ENCODE measurements at regions not wholly inside any gene's neighbourhood (a gene's known extent, or its start where the extent isn't known, plus 50 kb on each side); places are given as distances from the start of the nearest gene placed in this dataset.
"Not testable (repeated sequence)": the region's sequence is repeated elsewhere in the genome, so short reads cannot be mapped to it uniquely, and the experiment has no call there.

GRCh38 chr5:13339093-13339492, 605.4 kb downstream of the DNAH5 start:
- DNase-seq (ENCODE audit: low read depth, low spot score) (no peak), ATAC-seq (no peak)
- no peaks in the 10 kb centered on the region for H3K36me3 ChIP-seq (ENCODE audit: control insufficient read depth in 1 of 2, insufficient read depth in 2 of 2, low read length in 2 of 2)
- no peaks in the 10 kb centered on the region for H4K20me1 ChIP-seq (ENCODE audit: insufficient read depth)
- no peaks in the 10 kb centered on the region for H3K4me1 ChIP-seq (ENCODE audit: control insufficient read depth in 1 of 2, insufficient read depth in 2 of 2, low read length in 2 of 2)
- TF ChIP-seq TCF7L2 (IDR thresholded peaks at IDR 0.05; ENCODE audit: borderline replicate concordance, extremely low read depth, insufficient read depth, insufficient read length) (no peak), RAD21 (IDR thresholded peaks at IDR 0.05; ENCODE audit: low read depth) (no peak), FOSL1 (IDR thresholded peaks at IDR 0.05; ENCODE audit: low read depth) (no peak), ZBTB33 (IDR thresholded peaks at IDR 0.05; ENCODE audit: extremely low read depth, insufficient replicate concordance, low read length) (no peak), ELF1 (IDR thresholded peaks at IDR 0.05; ENCODE audit: borderline replicate concordance, low read depth) (no peak), EZH2 (IDR thresholded peaks at IDR 0.05) (no peak), ZFX (IDR thresholded peaks at IDR 0.05) (no peak), CEBPB (IDR thresholded peaks at IDR 0.05; ENCODE audit: low read depth) (no peak), POLR2A (IDR thresholded peaks at IDR 0.05; ENCODE audit: borderline replicate concordance, extremely low read depth, insufficient read depth, insufficient read length) (no peak), EZH2phosphoT487 (IDR thresholded peaks at IDR 0.05; ENCODE audit: borderline replicate concordance) (no peak), SP1 (IDR thresholded peaks at IDR 0.05; ENCODE audit: low read depth) (no peak), EGR1 (IDR thresholded peaks at IDR 0.05; ENCODE audit: low read depth) (no peak), JUND (IDR thresholded peaks at IDR 0.05) (no peak)
- TF ChIP-seq, protein P1, sequence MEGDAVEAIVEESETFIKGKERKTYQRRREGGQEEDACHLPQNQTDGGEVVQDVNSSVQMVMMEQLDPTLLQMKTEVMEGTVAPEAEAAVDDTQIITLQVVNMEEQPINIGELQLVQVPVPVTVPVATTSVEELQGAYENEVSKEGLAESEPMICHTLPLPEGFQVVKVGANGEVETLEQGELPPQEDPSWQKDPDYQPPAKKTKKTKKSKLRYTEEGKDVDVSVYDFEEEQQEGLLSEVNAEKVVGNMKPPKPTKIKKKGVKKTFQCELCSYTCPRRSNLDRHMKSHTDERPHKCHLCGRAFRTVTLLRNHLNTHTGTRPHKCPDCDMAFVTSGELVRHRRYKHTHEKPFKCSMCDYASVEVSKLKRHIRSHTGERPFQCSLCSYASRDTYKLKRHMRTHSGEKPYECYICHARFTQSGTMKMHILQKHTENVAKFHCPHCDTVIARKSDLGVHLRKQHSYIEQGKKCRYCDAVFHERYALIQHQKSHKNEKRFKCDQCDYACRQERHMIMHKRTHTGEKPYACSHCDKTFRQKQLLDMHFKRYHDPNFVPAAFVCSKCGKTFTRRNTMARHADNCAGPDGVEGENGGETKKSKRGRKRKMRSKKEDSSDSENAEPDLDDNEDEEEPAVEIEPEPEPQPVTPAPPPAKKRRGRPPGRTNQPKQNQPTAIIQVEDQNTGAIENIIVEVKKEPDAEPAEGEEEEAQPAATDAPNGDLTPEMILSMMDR (IDR thresholded peaks at IDR 0.05 in 2 of 3, conservative IDR thresholded peaks at IDR 0.05 in 1 of 3; ENCODE audit: borderline replicate concordance in 1 of 3, insufficient read depth in 1 of 3, low read depth in 2 of 3, low read length in 2 of 3), result no peak
- TF ChIP-seq, protein P2, sequence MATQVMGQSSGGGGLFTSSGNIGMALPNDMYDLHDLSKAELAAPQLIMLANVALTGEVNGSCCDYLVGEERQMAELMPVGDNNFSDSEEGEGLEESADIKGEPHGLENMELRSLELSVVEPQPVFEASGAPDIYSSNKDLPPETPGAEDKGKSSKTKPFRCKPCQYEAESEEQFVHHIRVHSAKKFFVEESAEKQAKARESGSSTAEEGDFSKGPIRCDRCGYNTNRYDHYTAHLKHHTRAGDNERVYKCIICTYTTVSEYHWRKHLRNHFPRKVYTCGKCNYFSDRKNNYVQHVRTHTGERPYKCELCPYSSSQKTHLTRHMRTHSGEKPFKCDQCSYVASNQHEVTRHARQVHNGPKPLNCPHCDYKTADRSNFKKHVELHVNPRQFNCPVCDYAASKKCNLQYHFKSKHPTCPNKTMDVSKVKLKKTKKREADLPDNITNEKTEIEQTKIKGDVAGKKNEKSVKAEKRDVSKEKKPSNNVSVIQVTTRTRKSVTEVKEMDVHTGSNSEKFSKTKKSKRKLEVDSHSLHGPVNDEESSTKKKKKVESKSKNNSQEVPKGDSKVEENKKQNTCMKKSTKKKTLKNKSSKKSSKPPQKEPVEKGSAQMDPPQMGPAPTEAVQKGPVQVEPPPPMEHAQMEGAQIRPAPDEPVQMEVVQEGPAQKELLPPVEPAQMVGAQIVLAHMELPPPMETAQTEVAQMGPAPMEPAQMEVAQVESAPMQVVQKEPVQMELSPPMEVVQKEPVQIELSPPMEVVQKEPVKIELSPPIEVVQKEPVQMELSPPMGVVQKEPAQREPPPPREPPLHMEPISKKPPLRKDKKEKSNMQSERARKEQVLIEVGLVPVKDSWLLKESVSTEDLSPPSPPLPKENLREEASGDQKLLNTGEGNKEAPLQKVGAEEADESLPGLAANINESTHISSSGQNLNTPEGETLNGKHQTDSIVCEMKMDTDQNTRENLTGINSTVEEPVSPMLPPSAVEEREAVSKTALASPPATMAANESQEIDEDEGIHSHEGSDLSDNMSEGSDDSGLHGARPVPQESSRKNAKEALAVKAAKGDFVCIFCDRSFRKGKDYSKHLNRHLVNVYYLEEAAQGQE (IDR thresholded peaks at IDR 0.05; ENCODE audit: low read depth), result no peak
- ChIA-PET POLR2A (no interaction called here), RAD21 (ENCODE audit: low non-redundant PET in 1 of 2, low total read pairs in 2 of 2, uncharacterized antibody in 2 of 2, unreplicated experiment in 2 of 2) (no interaction called here), CTCF (no interaction called here)
- H3K9me3 ChIP-seq (ENCODE audit: control insufficient read depth in 1 of 2, insufficient read depth in 1 of 2, low read depth in 1 of 2, low read length in 2 of 2), result peaks cover 0 to 15% of the 10 kb centered on the region in 2 experiments; a peak in 2 of 4 replicates
- intact Hi-C loops (cut with micrococcal nuclease), result no loop called here
- H3K9ac ChIP-seq (ENCODE audit: low read length), result no peak overlapping the region
- H3K4me3 ChIP-seq (replicated peaks in 1 of 2; ENCODE audit: low read depth in 1 of 2, low read length in 2 of 2), result no peak overlapping the region
- H3K27ac ChIP-seq (ENCODE audit: low read depth, low read length), result no peak overlapping the region
- BruUV-seq (replicated peaks), result no TSS peak
- H3K79me2 ChIP-seq (ENCODE audit: insufficient read depth, low read length), result no peaks in the 10 kb centered on the region
- no peaks in the 10 kb centered on the region for H3K27me3 ChIP-seq (ENCODE audit: insufficient read depth, low read length)
- H3K4me2 ChIP-seq (ENCODE audit: low read length), result no peak overlapping the region
- no peaks in the 10 kb centered on the region for H3K9me2 ChIP-seq (ENCODE audit: insufficient read depth)
- H2AFZ ChIP-seq (ENCODE audit: low read depth, low read length, poor library complexity, severe bottlenecking), result no peak overlapping the region

DNA sequence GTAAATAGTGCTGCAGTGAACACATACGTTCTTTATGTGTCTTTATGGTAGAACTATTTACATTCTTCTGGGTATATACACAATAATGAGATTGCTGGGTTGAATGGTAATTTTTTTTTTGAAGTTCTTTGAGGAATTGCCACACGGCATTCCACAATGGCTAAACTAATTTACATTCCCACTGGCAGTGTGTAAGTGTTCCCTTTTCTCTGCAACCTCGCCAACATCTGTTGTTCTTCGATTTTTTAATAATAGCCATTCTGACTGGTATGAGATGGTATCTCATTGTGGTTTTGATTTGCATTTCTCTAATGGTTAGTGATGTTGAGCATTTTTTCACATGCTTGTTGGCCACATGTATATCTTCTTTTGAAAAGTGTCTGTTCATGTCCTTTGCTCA, 609.5 kb downstream of the DNAH5 start:
- DNase-seq (ENCODE audit: low read depth, low spot score); ATAC-seq; POLR2A ChIA-PET: not testable (repeated sequence)

More for the DNA sequence above, 609.5 kb downstream of the DNAH5 start:
- CTCF ChIA-PET; H3K4me3 ChIP-seq (replicated peaks in 1 of 2; ENCODE audit: low read depth in 1 of 2, low read length in 2 of 2); RAD21 ChIA-PET (ENCODE audit: low non-redundant PET in 1 of 2, low total read pairs in 2 of 2, uncharacterized antibody in 2 of 2, unreplicated experiment in 2 of 2); H3K36me3 ChIP-seq (ENCODE audit: control insufficient read depth in 1 of 2, insufficient read depth in 2 of 2, low read length in 2 of 2); H3K9ac ChIP-seq (ENCODE audit: low read length); H3K9me3 ChIP-seq (ENCODE audit: control insufficient read depth in 1 of 2, insufficient read depth in 1 of 2, low read depth in 1 of 2, low read length in 2 of 2); H3K9me2 ChIP-seq (ENCODE audit: insufficient read depth); H3K79me2 ChIP-seq (ENCODE audit: insufficient read depth, low read length); H3K4me2 ChIP-seq (ENCODE audit: low read length); H3K4me1 ChIP-seq (ENCODE audit: control insufficient read depth in 1 of 2, insufficient read depth in 2 of 2, low read length in 2 of 2); H2AFZ ChIP-seq (ENCODE audit: low read depth, low read length, poor library complexity, severe bottlenecking); H3K27ac ChIP-seq (ENCODE audit: low read depth, low read length); H4K20me1 ChIP-seq (ENCODE audit: insufficient read depth); intact Hi-C loops (cut with micrococcal nuclease); BruUV-seq (replicated peaks); H3K27me3 ChIP-seq (ENCODE audit: insufficient read depth, low read length): not testable (repeated sequence)

All from HCT116 (cell line).